Heart left ventricle (tissue), 16 donors: ENCODE measurements at regions not wholly inside any gene's neighbourhood (a gene's known extent, or its start where the extent isn't known, plus 50 kb on each side); places are given as distances from the start of the nearest gene placed in this dataset.

ENCODE experiments used
- ATAC-seq, 4 donors: fragments of 200-7000 bp; cut with Tn5 transposase; one replicate each; pipeline ENCODE4 v1.9.1; 2020 to 2022; ENCODE audit warnings: moderate library complexity in 4 of 4, mild to moderate bottlenecking in 3 of 4, moderate number of reproducible peaks in 1 of 4
- DNase-seq, 5 donors: peaks; one replicate each; pipeline ENCODE4 v3.0.0-alpha.2; 2020
- H3K27ac ChIP-seq, 12 donors: fragments of 200-600 bp; sonication (generic) in 4 of 12; one replicate each; pipeline versions ENCODE4 v1.5.0 to v1.8.0; 2016 to 2022; ENCODE audit warnings: mild to moderate bottlenecking in 2 of 12
- H3K27me3 ChIP-seq, 9 donors: fragments of 200-600 bp; sonication (generic) in 2 of 9; one replicate each; pipeline versions ENCODE4 v1.5.1 to v1.8.0; 2016 to 2022; ENCODE audit warnings: mild to moderate bottlenecking in 3 of 9
- H3K36me3 ChIP-seq, 9 donors: fragments of 200-600 bp; sonication (generic) in 2 of 9; one replicate each; pipeline versions ENCODE4 v1.5.0 to v1.8.0; 2018 to 2022; ENCODE audit warnings: mild to moderate bottlenecking in 2 of 9
- H3K4me1 ChIP-seq, 12 donors: fragments of 200-600 bp; sonication (generic) in 4 of 12; one replicate each; pipeline versions ENCODE4 v1.5.0 to v1.8.0; 2016 to 2022; ENCODE audit warnings: mild to moderate bottlenecking in 3 of 12
- H3K4me3 ChIP-seq, 12 donors: fragments of 200-600 bp; sonication (generic) in 4 of 12; one replicate each; pipeline versions ENCODE4 v1.5.0 to v1.8.0; 2017 to 2022; ENCODE audit warnings: mild to moderate bottlenecking in 9 of 12, moderate library complexity in 4 of 12
- H3K9me3 ChIP-seq, 12 donors: fragments of 200-600 bp; sonication (generic) in 4 of 12; one replicate each; pipeline versions ENCODE4 v1.5.0 to v1.8.0; 2016 to 2022; ENCODE audit warnings: mild to moderate bottlenecking in 1 of 12
- CTCF ChIP-seq, 12 donors: fragments of 200-600 bp; sonication (generic) in 4 of 12; IDR thresholded peaks; one replicate each; pipeline versions ENCODE4 v1.5.0 to v1.8.0; 2018 to 2022; ENCODE audit warnings: antibody characterized with exemption in 12 of 12, mild to moderate bottlenecking in 5 of 12
- POLR2A ChIP-seq, 2 donors: fragments of 450-650 bp; IDR thresholded peaks; one replicate each; pipeline ENCODE4 v1.6.1; 2017; ENCODE audit warnings: antibody characterized with exemption in 2 of 2, mild to moderate bottlenecking in 2 of 2, moderate library complexity in 2 of 2
- WGBS, 4 donors: extraction: QIAGEN DNeasy Blood & Tissue Kit in 2 of 4; methylation state at CpG; one replicate each; pipeline versions ENCODE4 v1.1.5 to v1.1.7; 2013 to 2018; 5-methylcytosine and 5-hydroxymethylcytosine counted together
- intact Hi-C, 10 donors: fragments of 100-400 bp; cut with DNase I; formaldehyde crosslinking; loops; one replicate each; pipeline versions ENCODE4 v1.11.1 to v1.14.2; 2022
- donor health status: ischemic (EF 13 %, LVEDD 7.1; RV severe dilation, severe dysfunction).
- donor health status: healthy with polysubstance abuse.
- donor health status: DM: no; HTN: yes; CAD: no.
- donor health status: DM: no; HTN: no; CAD: no.
- donor health status: ischemic (EF 25% LVEDD 6.9; RV normal size, moderate dysfunction).
- donor health status: ischemic (EF 25% LVEDD 5.7; RV mildly dilated, moderate dysfunction).
- donor health status: healthy.
- donor health status: DM: yes; HTN: yes; CAD: no.
- donor health status: ischemic (EF 35%, LVEDD 5.7; RV mildly dilated, moderate dysfunction).
- donor health status: nonischemic (EF 11% LVEDD 7.7; RV severe dilation, severe dysfunction).
- donor health status: DM: yes; HTN: yes; CAD: no.
- donor health status: PGD.
- donor health status: ischemic (EF 29% LVEDD 5.4; RV normal size, mild dysfunction).
- donor health status: nonischemic (EF 23%, LVEDD 6.1; RV moderate dilation, normal function).

- TF ChIP-seq POLR2A (IDR thresholded peaks at IDR 0.05) (no peak), CTCF (IDR thresholded peaks at IDR 0.05) (no peak)
- Histone ChIP-seq H3K4me3 (no peak overlapping the region), H3K27me3 (peaks cover 0 to 2% (median 0%) of the 10 kb centered on the region in 9 donors), H3K4me1 (no peaks in the 10 kb centered on the region), H3K36me3 (no peaks in the 10 kb centered on the region), H3K27ac (no peak overlapping the region), H3K9me3 (no peaks in the 10 kb centered on the region)
- DNase-seq (no peak), ATAC-seq (no peak)
- intact Hi-C loops: no loop called here
These were observed 101.4 kb upstream of the ATP8B1 start for GRCh38 chr18:57904535-57904934.

- ATAC-seq (no peak), DNase-seq (no peak)
- intact Hi-C loops: no loop called here
- TF ChIP-seq CTCF (IDR thresholded peaks at IDR 0.05) (no peak), POLR2A (IDR thresholded peaks at IDR 0.05) (no peak)
- WGBS, 4 donors: 97 to 100% (median 100%) methylated on average over 1 of the region's 1 CpG
- H3K9me3 ChIP-seq: no peaks in the 10 kb centered on the region
- H3K27me3 ChIP-seq: peaks cover 0 to 2% (median 0%) of the 10 kb centered on the region in 9 donors
- no peaks in the 10 kb centered on the region for H3K4me1 ChIP-seq
- H3K36me3 ChIP-seq: no peaks in the 10 kb centered on the region
- H3K27ac ChIP-seq: no peak overlapping the region
- no peak overlapping the region for H3K4me3 ChIP-seq
These were observed 99.6 kb upstream of the ATP8B1 start for GRCh38 chr18:57902721-57903120.

DNA sequence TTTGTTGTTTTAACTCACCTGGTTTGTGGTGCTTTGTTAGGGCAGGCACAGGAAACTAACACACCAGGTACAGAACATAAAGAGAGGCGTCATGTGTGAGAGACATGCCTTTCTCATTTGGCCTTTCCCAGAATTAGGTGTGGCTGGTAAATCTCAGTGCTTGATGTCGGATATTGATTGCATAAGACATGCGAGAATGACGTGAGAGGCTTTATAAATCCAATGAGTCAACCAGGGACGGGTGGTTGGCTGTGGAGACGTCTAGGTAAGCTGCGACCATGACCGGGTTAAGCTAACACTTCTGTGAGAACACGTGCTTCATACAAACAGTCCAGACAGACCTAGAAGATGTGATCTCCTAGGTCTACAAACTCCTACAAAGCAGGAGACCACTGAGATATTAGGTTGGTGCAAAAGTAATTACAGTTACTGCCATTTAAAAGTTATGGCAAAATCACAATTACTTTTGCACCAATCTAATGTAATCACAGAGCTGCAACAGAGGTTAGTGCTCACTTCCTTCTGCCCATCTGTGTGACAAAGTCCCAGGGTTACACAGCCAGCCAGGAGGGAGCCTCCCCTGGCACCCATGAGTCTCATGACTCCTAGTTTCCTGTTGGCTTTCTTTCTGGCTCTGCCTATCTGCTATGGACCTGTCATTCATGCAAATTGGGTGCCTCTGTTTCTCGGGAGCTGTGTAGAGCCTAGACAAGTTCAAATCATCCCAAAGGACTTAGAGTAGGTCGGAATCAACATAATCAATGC, 98.9 kb upstream of the ATP8B1 start:
- Histone ChIP-seq H3K9me3 (no peaks in the 10 kb centered on the region), H3K36me3 (no peaks in the 10 kb centered on the region), H3K4me3 (no peak overlapping the region), H3K27me3 (peaks cover 0 to 2% (median 0%) of the 10 kb centered on the region in 9 donors), H3K4me1 (no peaks in the 10 kb centered on the region), H3K27ac (no peak overlapping the region)
- TF ChIP-seq CTCF (IDR thresholded peaks at IDR 0.05) (no peak), POLR2A (IDR thresholded peaks at IDR 0.05) (no peak)
- DNase-seq (no peak), ATAC-seq (no peak)
- WGBS, 4 donors: 86 to 90% (median 87%) methylated on average over 11 of the region's 11 CpGs
- intact Hi-C loops: no loop called here

GRCh38 chr18:57900906-57901435, 97.9 kb upstream of the ATP8B1 start:
- Histone ChIP-seq H3K36me3 (no peaks in the 10 kb centered on the region), H3K27me3 (no peaks in the 10 kb centered on the region), H3K4me3 (no peak overlapping the region), H3K4me1 (no peaks in the 10 kb centered on the region), H3K9me3 (no peaks in the 10 kb centered on the region), H3K27ac (no peak overlapping the region)
- 86 to 93% (median 89%) methylated on average over 3 of the region's 3 CpGs for whole genome bisulfite sequencing, 4 donors
- intact Hi-C loops: no loop called here
- DNase-seq (no peak), ATAC-seq (no peak)
- TF ChIP-seq POLR2A (IDR thresholded peaks at IDR 0.05): no peak
- TF ChIP-seq CTCF (IDR thresholded peaks at IDR 0.05): no peak
